Type B pancreatic cell (in vitro differentiated cells): ENCODE measurements at regions not wholly inside any gene's neighbourhood (a gene's known extent, or its start where the extent isn't known, plus 50 kb on each side); places are given as distances from the start of the nearest gene placed in this dataset.

Experiments
- DNase-seq: peaks from one replicate; pipeline ENCODE4 v3.0.0; 2021; ENCODE audit warnings: mixed read lengths; ENCODE audit not compliant: unreplicated experiment; ENCODE audit errors: extremely low spot score
- H3K27ac Mint-ChIP-seq: 2 replicates; pipeline ENCODE4 v1.8.0; 2021; ENCODE audit warnings: mild to moderate bottlenecking, mixed read lengths
- H3K27me3 Mint-ChIP-seq: 2 replicates; pipeline ENCODE4 v1.8.0; 2021; ENCODE audit warnings: mixed read lengths
- H3K36me3 Mint-ChIP-seq: 2 replicates; pipeline ENCODE4 v1.8.0; 2021; ENCODE audit warnings: mixed read lengths
- H3K4me1 Mint-ChIP-seq: one replicate; pipeline ENCODE4 v1.8.0; 2021; ENCODE audit warnings: mixed read lengths; ENCODE audit not compliant: unreplicated experiment
- H3K4me3 Mint-ChIP-seq: 2 replicates; pipeline ENCODE4 v1.8.0; 2021; ENCODE audit warnings: mild to moderate bottlenecking, mixed read lengths
- H3K9me3 Mint-ChIP-seq: 2 replicates; pipeline ENCODE4 v1.8.0; 2021; ENCODE audit warnings: mixed read lengths
- TF ChIP-seq, protein P1 (sequence below): fragments of 200-600 bp; sonication (generic); conservative IDR thresholded peaks from 2 replicates; pipeline ENCODE4 v1.5.0; 2021; ENCODE audit warnings: antibody characterized with exemption, mild to moderate bottlenecking

DNA sequence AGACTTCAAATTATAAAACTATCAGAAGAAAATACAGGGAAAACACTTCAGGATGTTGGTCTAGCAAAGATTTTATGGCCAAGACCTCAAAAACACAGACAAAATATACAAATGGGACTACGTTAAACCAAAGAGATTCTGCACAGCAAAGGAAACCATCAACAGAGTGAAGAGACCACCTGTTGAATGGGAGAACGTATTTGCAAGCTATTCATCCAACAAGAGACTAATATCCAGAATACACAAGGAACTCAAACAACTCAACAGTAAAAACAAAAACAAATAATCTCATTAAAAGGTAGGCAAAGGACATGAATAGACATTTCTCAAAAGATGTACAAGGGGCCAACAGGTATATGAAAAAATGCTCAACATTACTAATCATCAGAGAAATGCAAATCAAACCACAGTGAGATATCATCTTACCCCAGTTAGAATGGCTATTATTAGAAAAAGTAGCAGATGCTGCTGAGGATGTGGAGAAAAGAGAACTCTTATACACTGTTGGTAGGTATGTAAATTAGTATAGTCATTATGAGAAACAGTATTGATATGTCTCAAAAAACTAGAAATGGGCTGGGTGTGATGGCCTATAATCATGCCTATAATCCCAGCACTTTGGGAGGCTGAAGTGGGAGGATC is 112.6 kb downstream of the LRIG2 start:
- H3K27me3 Mint-ChIP-seq: peaks cover 2% of the 10 kb centered on the region
- H3K36me3 Mint-ChIP-seq: no peaks in the 10 kb centered on the region
- H3K4me3 Mint-ChIP-seq: no peak overlapping the region
- TF ChIP-seq, protein P1, sequence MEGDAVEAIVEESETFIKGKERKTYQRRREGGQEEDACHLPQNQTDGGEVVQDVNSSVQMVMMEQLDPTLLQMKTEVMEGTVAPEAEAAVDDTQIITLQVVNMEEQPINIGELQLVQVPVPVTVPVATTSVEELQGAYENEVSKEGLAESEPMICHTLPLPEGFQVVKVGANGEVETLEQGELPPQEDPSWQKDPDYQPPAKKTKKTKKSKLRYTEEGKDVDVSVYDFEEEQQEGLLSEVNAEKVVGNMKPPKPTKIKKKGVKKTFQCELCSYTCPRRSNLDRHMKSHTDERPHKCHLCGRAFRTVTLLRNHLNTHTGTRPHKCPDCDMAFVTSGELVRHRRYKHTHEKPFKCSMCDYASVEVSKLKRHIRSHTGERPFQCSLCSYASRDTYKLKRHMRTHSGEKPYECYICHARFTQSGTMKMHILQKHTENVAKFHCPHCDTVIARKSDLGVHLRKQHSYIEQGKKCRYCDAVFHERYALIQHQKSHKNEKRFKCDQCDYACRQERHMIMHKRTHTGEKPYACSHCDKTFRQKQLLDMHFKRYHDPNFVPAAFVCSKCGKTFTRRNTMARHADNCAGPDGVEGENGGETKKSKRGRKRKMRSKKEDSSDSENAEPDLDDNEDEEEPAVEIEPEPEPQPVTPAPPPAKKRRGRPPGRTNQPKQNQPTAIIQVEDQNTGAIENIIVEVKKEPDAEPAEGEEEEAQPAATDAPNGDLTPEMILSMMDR: no peak
- H3K27ac Mint-ChIP-seq: no peak overlapping the region
- H3K4me1 Mint-ChIP-seq: no peaks in the 10 kb centered on the region
- no peak for DNase-seq
- peaks cover 8% of the 10 kb centered on the region for H3K9me3 Mint-ChIP-seq

DNA sequence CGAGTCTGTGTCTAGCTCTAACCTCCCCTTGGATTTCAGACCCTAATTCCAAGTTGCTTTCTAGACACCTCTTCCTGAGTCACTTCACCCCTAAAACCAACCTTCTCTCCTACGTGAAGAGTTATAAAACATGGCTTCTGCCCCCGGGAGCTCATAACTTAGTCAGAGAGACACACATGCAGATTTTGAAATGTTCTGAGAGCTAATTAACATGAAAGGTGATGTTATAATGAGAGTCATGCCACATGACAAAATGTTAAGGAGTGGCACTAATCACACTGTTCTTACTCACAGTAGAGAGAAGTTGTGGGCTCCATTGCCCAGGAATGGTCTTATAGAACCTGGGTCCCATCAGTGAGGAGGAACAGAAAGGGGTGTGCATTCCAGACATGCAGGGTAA is 117.1 kb downstream of the LRIG2 start:
- Mint-ChIP-seq H3K9me3 (peaks cover 16% of the 10 kb centered on the region), H3K4me1 (no peaks in the 10 kb centered on the region), H3K27ac (no peak overlapping the region), H3K27me3 (peaks cover 2% of the 10 kb centered on the region), H3K36me3 (no peaks in the 10 kb centered on the region), H3K4me3 (no peak overlapping the region)
- TF ChIP-seq, protein P1: no peak
- DNase-seq: no peak

DNA sequence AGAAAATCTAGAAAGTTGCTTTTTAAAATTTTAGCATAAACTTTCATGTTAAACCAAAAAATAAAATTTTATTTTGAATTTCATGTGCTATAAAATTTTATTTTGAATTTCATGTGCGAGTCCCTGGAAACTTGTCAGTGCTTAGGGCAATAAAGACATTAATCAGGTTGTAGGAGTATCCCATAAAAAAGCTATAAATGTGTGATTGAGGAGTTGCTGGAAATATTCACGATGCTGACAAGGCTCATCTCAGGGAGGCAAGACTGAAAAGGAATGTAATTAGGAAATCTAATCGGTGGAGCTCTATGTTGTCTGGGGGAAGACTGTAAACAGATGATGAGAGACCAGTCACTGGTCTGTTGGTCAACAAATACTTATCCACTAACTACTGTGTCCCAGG is 117.9 kb downstream of the LRIG2 start:
- Mint-ChIP-seq H3K9me3 (peaks cover 12% of the 10 kb centered on the region), H3K4me3 (no peak overlapping the region), H3K27me3 (peaks cover 2% of the 10 kb centered on the region), H3K4me1 (no peaks in the 10 kb centered on the region), H3K36me3 (no peaks in the 10 kb centered on the region), H3K27ac (no peak overlapping the region)
- TF ChIP-seq, protein P1: no peak
- DNase-seq: no peak

DNA sequence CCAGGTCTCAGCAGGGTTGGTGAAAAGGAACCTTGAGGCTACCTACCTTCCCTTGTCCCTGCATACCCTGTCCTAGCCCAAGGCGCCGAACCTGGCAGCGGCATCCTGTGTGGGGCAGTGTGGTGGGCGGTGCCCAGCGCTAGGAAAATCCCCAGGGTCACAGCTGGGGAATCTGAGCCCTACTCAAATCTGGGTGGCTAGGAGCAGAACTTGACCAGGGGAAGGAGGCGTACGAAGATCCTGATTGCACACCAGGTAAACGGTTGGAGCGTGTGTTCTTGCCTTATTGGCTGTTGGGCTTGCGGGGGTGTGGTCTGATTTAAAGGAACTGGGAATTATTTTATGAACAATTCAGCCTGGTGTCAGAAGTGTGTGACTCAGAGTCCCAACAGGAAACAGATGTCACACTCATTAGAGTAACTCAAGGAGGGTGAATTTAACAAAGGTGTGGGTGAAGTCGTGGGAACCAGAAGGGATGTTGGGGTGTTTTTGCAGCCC is 118.6 kb downstream of the LRIG2 start:
- Mint-ChIP-seq H3K4me3 (no peak overlapping the region), H3K36me3 (no peaks in the 10 kb centered on the region), H3K27me3 (peaks cover 2% of the 10 kb centered on the region), H3K27ac (peak overlapping the region; percentile 76), H3K9me3 (peaks cover 8% of the 10 kb centered on the region), H3K4me1 (no peaks in the 10 kb centered on the region)
- TF ChIP-seq, protein P1: no peak
- DNase-seq: no peak

DNA sequence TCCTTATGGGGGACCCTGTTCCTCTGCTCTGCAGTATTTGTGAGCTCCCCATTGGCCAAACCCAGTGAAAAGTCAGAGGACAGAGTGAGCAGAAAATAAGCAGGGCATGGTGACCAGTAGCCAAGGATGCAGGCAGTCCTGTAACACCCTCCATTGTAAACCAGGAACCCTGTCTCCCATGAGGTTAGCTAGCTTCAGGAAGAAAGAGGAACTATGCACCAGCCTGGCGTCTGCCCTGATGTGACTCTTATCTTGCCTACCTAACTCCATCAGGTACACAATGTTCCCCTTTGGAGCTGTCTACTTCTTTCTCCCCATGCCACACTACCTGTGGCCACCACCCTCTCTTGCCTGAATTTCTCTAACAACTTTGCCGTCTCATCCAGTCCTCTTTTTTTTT is 119.2 kb downstream of the LRIG2 start:
- TF ChIP-seq, protein P1: no peak
- H3K4me1 Mint-ChIP-seq: no peaks in the 10 kb centered on the region
- no peak overlapping the region for H3K27ac Mint-ChIP-seq
- DNase-seq: no peak
- H3K27me3 Mint-ChIP-seq: peaks cover 2% of the 10 kb centered on the region
- no peak overlapping the region for H3K4me3 Mint-ChIP-seq
- peaks cover 8% of the 10 kb centered on the region for H3K9me3 Mint-ChIP-seq
- no peaks in the 10 kb centered on the region for H3K36me3 Mint-ChIP-seq
